Bronchial epithelial cell (primary cell): ENCODE measurements at regions not wholly inside any gene's neighbourhood (a gene's known extent, or its start where the extent isn't known, plus 50 kb on each side); places are given as distances from the start of the nearest gene placed in this dataset.

Experiments used
- DNase-seq: peaks from one replicate; pipeline ENCODE4 v3.0.0-alpha.2; 2010; ENCODE audit warnings: low read depth
- FAIRE-seq: peaks from 2 replicates; lab custom pipeline; 2011; peaks lifted over from hg19 to GRCh38; lab: Jason Lieb, UNC
- H3K27me3 ChIP-seq: 2 replicates; pipeline ENCODE4 v1.5.1; 2011; ENCODE audit warnings: low read length; ENCODE audit not compliant: control insufficient read depth, insufficient read depth
- H3K36me3 ChIP-seq: 2 replicates; pipeline ENCODE4 v1.5.1; 2011; ENCODE audit warnings: low read length; ENCODE audit not compliant: control insufficient read depth, insufficient read depth
- H3K4me3 ChIP-seq: 2 replicates; pipeline ENCODE4 v1.5.1; 2011; ENCODE audit warnings: mild to moderate bottlenecking, low read depth, low read length, control low read depth
- CTCF ChIP-seq: IDR thresholded peaks from 2 replicates; pipeline ENCODE4 v1.5.1; 2011; ENCODE audit warnings: mild to moderate bottlenecking, moderate library complexity, low read length, control low read depth, inconsistent platforms; ENCODE audit not compliant: insufficient read depth, severe bottlenecking

- DNase-seq (peak; percentile 58), FAIRE-seq (no peak)
- Histone ChIP-seq H3K27me3 (no peaks in the 10 kb centered on the region), H3K4me3 (no peak overlapping the region), H3K36me3 (no peaks in the 10 kb centered on the region)
- TF ChIP-seq CTCF: no peak
These were observed 194.2 kb upstream of the PHACTR1 start for GRCh38 chr6:12522347-12522746.

GRCh38 chr6:12523726-12524125, 192.8 kb upstream of the PHACTR1 start:
- DNase-seq (no peak), FAIRE-seq (peak; percentile 18)
- no peaks in the 10 kb centered on the region for H3K36me3 ChIP-seq
- no peak overlapping the region for H3K4me3 ChIP-seq
- no peak for TF ChIP-seq CTCF
- no peaks in the 10 kb centered on the region for H3K27me3 ChIP-seq

- TF ChIP-seq CTCF: no peak
- Histone ChIP-seq H3K36me3 (no peaks in the 10 kb centered on the region), H3K4me3 (no peak overlapping the region), H3K27me3 (no peaks in the 10 kb centered on the region)
- DNase-seq (no peak), FAIRE-seq (no peak)
These were observed 191.3 kb upstream of the PHACTR1 start for GRCh38 chr6:12525276-12525675.

- no peaks in the 10 kb centered on the region for H3K27me3 ChIP-seq
- no peak overlapping the region for H3K4me3 ChIP-seq
- no peak for TF ChIP-seq CTCF
- no peaks in the 10 kb centered on the region for H3K36me3 ChIP-seq
- FAIRE-seq (no peak), DNase-seq (no peak)
These were observed 189.2 kb upstream of the PHACTR1 start for GRCh38 chr6:12527339-12527738.

- H3K4me3 ChIP-seq: no peak overlapping the region
- TF ChIP-seq CTCF: no peak
- H3K36me3 ChIP-seq: no peaks in the 10 kb centered on the region
- no peak for DNase-seq
- no peak for FAIRE-seq
- no peaks in the 10 kb centered on the region for H3K27me3 ChIP-seq
These were observed 188.4 kb upstream of the PHACTR1 start for GRCh38 chr6:12528136-12528535.

- no peak for TF ChIP-seq CTCF
- Histone ChIP-seq H3K36me3 (no peaks in the 10 kb centered on the region), H3K4me3 (no peak overlapping the region), H3K27me3 (no peaks in the 10 kb centered on the region)
- DNase-seq: no peak
- no peak for FAIRE-seq
These were observed 187.8 kb upstream of the PHACTR1 start for GRCh38 chr6:12528581-12529363.
